Body of pancreas (tissue), 4 donors: ENCODE measurements at regions not wholly inside any gene's neighbourhood (a gene's known extent, or its start where the extent isn't known, plus 50 kb on each side); places are given as distances from the start of the nearest gene placed in this dataset.

ENCODE experiments used
- ATAC-seq: fragments of 150-250 bp; one replicate; pipeline ENCODE4 v1.9.1; 2016
- DNase-seq, 4 donors: peaks; one replicate each; pipeline ENCODE4 v3.0.0-alpha.2; 2019
- H3K27ac ChIP-seq, 4 donors: fragments of 200-600 bp; sonication (generic); 1 replicate in 3 of 4; 2 replicates in 1 of 4; pipeline versions ENCODE4 v1.5.1 to v1.6.1; 2016 to 2019; ENCODE audit warnings: mild to moderate bottlenecking in 1 of 4, mixed read lengths in 1 of 4, moderate library complexity in 1 of 4
- H3K27me3 ChIP-seq, 2 donors: fragments of 200-600 bp; sonication (generic); one replicate each; pipeline ENCODE4 v1.6.0; 2016; ENCODE audit warnings: mild to moderate bottlenecking in 1 of 2
- H3K36me3 ChIP-seq, 2 donors: fragments of 200-600 bp; sonication (generic); replicated peaks in 1 of 2; 2 replicates each; pipeline ENCODE4 v1.5.1; 2016; ENCODE audit warnings: low read depth in 2 of 2; ENCODE audit not compliant: insufficient read depth in 1 of 2
- H3K4me1 ChIP-seq: fragments of 200-600 bp; sonication (generic); one replicate; pipeline ENCODE4 v1.6.0; 2016
- H3K4me3 ChIP-seq, 2 donors: fragments of 200-600 bp; sonication (generic); 1 replicate in 1 of 2; 2 replicates in 1 of 2; pipeline ENCODE4 v1.5.1; 2016 to 2019
- H3K9me3 ChIP-seq, 3 donors: fragments of 200-600 bp; sonication (generic); 1 replicate in 2 of 3; 2 replicates in 1 of 3; pipeline ENCODE4 v1.5.1; 2016
- CTCF ChIP-seq, 7 experiments: fragments of 450-650 bp in 4 of 7; fragments of 200-600 bp in 3 of 7; sonication (generic) in 3 of 7; IDR thresholded peaks; one replicate each; pipeline ENCODE4 v1.5.1; 2016 to 2019; ENCODE audit warnings: antibody characterized with exemption in 7 of 7
- POLR2A ChIP-seq, 3 donors: fragments of 450-650 bp; IDR thresholded peaks; one replicate each; pipeline ENCODE4 v1.6.1; 2016; ENCODE audit warnings: antibody characterized with exemption in 3 of 3, mild to moderate bottlenecking in 2 of 3
- WGBS, 2 donors: methylation state at CpG; one replicate each; pipeline ENCODE4 v1.1.5; 2017; 5-methylcytosine and 5-hydroxymethylcytosine counted together
- intact Hi-C: fragments of 100-400 bp; cut with DNase I; formaldehyde crosslinking; loops from one replicate; pipeline ENCODE4 v1.15.1; 2023

DNA sequence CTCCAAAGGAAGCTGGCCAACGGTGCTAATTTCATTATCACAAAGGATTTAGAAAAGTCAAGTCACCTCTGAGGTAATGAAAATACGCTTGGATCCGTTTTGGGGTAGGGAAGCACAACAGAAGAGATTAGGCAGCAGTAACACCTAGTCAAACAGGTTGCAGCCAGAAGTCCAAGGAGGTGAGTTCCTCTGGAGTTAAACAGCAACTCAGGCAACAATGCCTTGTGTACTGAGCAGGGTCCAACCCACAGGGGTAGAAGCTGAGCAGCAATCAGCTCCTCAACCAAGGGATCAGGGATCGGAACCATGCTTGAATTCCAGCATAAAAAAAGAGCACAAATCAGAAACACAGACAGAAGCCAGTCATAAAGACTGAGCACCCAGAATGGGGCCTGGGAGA, 88.1 kb upstream of the SPRED1 start:
- intact Hi-C loops: no loop called here

DNA sequence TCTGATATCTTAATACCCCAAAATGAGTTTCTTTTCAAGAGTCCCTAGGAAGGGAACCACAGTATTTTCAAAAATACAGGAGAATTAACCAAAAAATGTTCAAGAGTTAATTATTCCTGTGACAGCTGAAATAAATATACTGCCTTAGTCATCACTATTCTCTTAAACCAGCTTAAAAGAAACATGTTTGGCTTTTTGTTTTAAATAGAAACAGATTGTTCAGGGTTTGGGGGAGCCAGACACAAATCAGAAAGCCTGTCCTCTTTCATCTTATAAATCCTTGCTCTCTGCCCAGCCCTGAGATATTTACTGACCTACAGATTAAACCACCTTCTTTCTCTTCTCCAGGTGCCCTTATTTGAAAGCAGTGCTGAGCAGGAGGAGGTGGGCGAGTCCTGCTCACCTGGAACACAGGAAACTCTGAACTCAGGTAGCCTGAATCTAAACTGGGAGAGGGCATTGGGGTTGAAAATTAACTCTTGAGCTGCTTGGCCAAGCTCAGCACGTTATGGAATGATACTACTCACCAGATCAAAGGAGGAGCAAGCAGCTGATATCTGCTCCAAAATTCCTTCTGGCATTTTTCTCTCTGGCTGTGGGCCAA, 84.1 kb upstream of the SPRED1 start:
- no peak for DNase-seq
- TF ChIP-seq POLR2A (IDR thresholded peaks at IDR 0.05) (no peak), CTCF (IDR thresholded peaks at IDR 0.05) (no peak)
- intact Hi-C loops: no loop called here
- 22 to 35% methylated on average over 2 of the region's 2 CpGs for WGBS, 2 donors
- no peak for ATAC-seq
- no peak overlapping the region for H3K4me3 ChIP-seq
- no peaks in the 10 kb centered on the region for H3K27me3 ChIP-seq
- H3K4me1 ChIP-seq: no peaks in the 10 kb centered on the region
- no peak overlapping the region for H3K27ac ChIP-seq
- H3K9me3 ChIP-seq: no peaks in the 10 kb centered on the region
- no peaks in the 10 kb centered on the region for H3K36me3 ChIP-seq

More for the DNA sequence above, 88.1 kb upstream of the SPRED1 start:
- Histone ChIP-seq H3K27ac (no peak overlapping the region), H3K4me3 (no peak overlapping the region), H3K4me1 (no peaks in the 10 kb centered on the region), H3K9me3 (no peaks in the 10 kb centered on the region), H3K27me3 (no peaks in the 10 kb centered on the region), H3K36me3 (no peaks in the 10 kb centered on the region)
- ATAC-seq (no peak), DNase-seq (no peak)
- TF ChIP-seq CTCF (IDR thresholded peaks at IDR 0.05) (no peak), POLR2A (IDR thresholded peaks at IDR 0.05) (no peak)
- 48 to 51% methylated on average over 4 of the region's 4 CpGs for WGBS, 2 donors

GRCh38 chr15:38171973-38172372, 80.7 kb upstream of the SPRED1 start:
- DNase-seq: no peak
- TF ChIP-seq CTCF (IDR thresholded peaks at IDR 0.05): no peak
- no peak for TF ChIP-seq POLR2A (IDR thresholded peaks at IDR 0.05)
- 29 to 32% methylated on average over 1 of the region's 1 CpG for WGBS, 2 donors
- H3K4me3 ChIP-seq: no peak overlapping the region
- no peaks in the 10 kb centered on the region for H3K36me3 ChIP-seq
- H3K27me3 ChIP-seq: no peaks in the 10 kb centered on the region
- H3K27ac ChIP-seq: no peak overlapping the region
- no peaks in the 10 kb centered on the region for H3K4me1 ChIP-seq
- no peak for ATAC-seq
- H3K9me3 ChIP-seq: no peaks in the 10 kb centered on the region
- intact Hi-C loops: no loop called here

DNA sequence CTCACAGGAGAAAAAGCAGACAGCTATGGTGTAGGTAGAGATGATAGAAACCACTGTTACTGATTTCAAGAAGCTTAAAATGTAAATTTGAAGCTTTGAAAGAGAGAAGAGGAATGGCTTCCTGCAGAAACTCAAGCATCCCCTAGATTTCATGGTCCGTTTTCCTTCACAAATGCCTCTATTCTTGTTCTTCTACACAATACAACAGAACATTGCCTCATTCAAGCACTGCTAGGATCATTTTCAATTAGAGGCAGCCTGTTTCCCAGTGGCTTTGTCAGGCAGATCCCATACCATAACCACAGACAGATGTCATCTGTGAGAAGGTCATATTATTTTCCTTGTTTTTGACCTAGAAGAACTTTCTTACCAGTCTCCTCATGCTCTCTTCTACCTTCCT, 77.9 kb upstream of the SPRED1 start:
- intact Hi-C loops: no loop called here
- Histone ChIP-seq H3K27me3 (no peaks in the 10 kb centered on the region), H3K4me1 (no peaks in the 10 kb centered on the region), H3K36me3 (no peaks in the 10 kb centered on the region), H3K9me3 (no peaks in the 10 kb centered on the region), H3K27ac (no peak overlapping the region), H3K4me3 (no peak overlapping the region)
- no peak for ATAC-seq
- no peak for DNase-seq
- TF ChIP-seq CTCF (IDR thresholded peaks at IDR 0.05) (no peak), POLR2A (IDR thresholded peaks at IDR 0.05) (no peak)
- 60 to 70% methylated on average over 1 of the region's 1 CpG for WGBS, 2 donors

DNA sequence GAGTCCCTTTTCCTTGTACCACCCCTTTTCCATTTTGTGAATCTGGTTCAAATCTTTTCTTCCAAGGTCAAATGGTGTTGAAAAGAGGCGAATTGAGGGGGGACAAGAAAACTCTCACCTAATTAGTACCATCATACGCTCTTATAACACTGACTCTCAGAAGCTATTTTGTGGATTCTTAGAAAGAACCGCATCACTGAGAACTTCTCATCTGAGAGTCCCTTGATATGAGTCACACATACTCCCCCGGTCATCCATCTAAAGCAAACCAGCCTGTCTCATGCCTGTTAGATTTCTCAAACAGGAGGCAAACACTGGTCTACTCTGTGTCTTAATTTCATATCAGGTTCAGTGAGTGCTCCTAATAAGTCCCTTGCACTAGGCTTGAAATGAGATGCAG, 76.5 kb upstream of the SPRED1 start:
- DNase-seq: no peak
- 61 to 71% methylated on average over 4 of the region's 4 CpGs for WGBS, 2 donors
- ATAC-seq: no peak
- intact Hi-C loops: no loop called here
- H3K36me3 ChIP-seq: no peaks in the 10 kb centered on the region
- TF ChIP-seq POLR2A (IDR thresholded peaks at IDR 0.05): no peak
- no peak for TF ChIP-seq CTCF (IDR thresholded peaks at IDR 0.05)
- no peak overlapping the region for H3K4me3 ChIP-seq
- no peaks in the 10 kb centered on the region for H3K27me3 ChIP-seq
- H3K9me3 ChIP-seq: no peaks in the 10 kb centered on the region
- no peak overlapping the region for H3K27ac ChIP-seq
- H3K4me1 ChIP-seq: no peaks in the 10 kb centered on the region
